ENCODE measurements at regions not wholly inside any gene's neighbourhood (a gene's known extent, or its start where the extent isn't known, plus 50 kb on each side); places are given as distances from the start of the nearest gene placed in this dataset.

DNA sequence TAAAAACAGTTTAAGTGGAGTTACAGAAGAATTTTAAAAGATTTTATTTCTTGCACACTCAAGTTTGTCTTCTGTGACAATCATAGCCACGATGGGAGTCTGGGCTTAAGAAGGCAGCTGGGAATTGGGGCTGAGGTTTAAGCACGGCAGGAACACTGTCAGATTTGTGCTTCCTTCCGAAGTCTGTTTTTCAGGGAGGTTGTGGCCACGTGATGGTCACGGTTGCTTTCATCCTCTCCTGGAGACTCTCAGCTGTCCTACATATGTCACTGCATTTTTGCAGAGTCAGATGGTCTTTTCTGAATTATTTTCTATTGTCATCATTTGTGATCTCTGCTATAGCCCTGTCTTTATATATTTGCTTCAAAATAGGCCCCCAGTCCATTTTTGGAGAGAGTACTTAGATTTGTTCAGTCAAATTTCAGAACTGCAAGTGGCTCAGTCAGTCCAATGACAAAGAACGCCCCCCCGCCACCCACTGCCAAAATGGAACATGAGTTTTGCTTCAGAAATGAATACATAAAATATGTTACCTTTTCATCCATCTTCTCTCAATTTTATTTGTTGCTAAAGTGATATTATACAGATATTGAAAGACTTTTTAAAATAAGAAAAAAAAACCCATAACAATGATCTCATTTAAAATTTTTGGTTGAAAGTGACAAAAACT is 111.8 kb upstream of the ZFP64 start (continued):
- TF ChIP-seq, protein P1, sequence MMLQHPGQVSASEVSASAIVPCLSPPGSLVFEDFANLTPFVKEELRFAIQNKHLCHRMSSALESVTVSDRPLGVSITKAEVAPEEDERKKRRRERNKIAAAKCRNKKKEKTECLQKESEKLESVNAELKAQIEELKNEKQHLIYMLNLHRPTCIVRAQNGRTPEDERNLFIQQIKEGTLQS (CRISPR knock-in tag; conservative IDR thresholded peaks at IDR 0.05): no peak
- TF ChIP-seq PRRX2 (CRISPR knock-in tag; IDR thresholded peaks at IDR 0.05) (no peak), NR3C1 (CRISPR knock-in tag; conservative IDR thresholded peaks at IDR 0.05; ENCODE audit: low read depth) (no peak), NFYB (CRISPR knock-in tag; conservative IDR thresholded peaks at IDR 0.05; ENCODE audit: low read depth) (no peak), TP53 (CRISPR knock-in tag; IDR thresholded peaks at IDR 0.05) (no peak), KAT7 (CRISPR knock-in tag; IDR thresholded peaks at IDR 0.05; ENCODE audit: borderline replicate concordance) (no peak), NFE2L1 (CRISPR knock-in tag; IDR thresholded peaks at IDR 0.05) (no peak), GABPB1 (CRISPR knock-in tag; IDR thresholded peaks at IDR 0.05) (no peak), ZNF671 (CRISPR knock-in tag; IDR thresholded peaks at IDR 0.05) (no peak)
- TF ChIP-seq, protein P2, sequence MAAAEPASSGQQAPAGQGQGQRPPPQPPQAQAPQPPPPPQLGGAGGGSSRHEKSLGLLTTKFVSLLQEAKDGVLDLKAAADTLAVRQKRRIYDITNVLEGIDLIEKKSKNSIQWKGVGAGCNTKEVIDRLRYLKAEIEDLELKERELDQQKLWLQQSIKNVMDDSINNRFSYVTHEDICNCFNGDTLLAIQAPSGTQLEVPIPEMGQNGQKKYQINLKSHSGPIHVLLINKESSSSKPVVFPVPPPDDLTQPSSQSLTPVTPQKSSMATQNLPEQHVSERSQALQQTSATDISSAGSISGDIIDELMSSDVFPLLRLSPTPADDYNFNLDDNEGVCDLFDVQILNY (CRISPR knock-in tag; IDR thresholded peaks at IDR 0.05): no peak
- TF ChIP-seq, protein P3, sequence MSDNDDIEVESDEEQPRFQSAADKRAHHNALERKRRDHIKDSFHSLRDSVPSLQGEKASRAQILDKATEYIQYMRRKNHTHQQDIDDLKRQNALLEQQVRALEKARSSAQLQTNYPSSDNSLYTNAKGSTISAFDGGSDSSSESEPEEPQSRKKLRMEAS (CRISPR knock-in tag; IDR thresholded peaks at IDR 0.05): no peak
- TF ChIP-seq, protein P4, sequence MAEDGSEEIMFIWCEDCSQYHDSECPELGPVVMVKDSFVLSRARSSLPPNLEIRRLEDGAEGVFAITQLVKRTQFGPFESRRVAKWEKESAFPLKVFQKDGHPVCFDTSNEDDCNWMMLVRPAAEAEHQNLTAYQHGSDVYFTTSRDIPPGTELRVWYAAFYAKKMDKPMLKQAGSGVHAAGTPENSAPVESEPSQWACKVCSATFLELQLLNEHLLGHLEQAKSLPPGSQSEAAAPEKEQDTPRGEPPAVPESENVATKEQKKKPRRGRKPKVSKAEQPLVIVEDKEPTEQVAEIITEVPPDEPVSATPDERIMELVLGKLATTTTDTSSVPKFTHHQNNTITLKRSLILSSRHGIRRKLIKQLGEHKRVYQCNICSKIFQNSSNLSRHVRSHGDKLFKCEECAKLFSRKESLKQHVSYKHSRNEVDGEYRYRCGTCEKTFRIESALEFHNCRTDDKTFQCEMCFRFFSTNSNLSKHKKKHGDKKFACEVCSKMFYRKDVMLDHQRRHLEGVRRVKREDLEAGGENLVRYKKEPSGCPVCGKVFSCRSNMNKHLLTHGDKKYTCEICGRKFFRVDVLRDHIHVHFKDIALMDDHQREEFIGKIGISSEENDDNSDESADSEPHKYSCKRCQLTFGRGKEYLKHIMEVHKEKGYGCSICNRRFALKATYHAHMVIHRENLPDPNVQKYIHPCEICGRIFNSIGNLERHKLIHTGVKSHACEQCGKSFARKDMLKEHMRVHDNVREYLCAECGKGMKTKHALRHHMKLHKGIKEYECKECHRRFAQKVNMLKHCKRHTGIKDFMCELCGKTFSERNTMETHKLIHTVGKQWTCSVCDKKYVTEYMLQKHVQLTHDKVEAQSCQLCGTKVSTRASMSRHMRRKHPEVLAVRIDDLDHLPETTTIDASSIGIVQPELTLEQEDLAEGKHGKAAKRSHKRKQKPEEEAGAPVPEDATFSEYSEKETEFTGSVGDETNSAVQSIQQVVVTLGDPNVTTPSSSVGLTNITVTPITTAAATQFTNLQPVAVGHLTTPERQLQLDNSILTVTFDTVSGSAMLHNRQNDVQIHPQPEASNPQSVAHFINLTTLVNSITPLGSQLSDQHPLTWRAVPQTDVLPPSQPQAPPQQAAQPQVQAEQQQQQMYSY (CRISPR knock-in tag; IDR thresholded peaks at IDR 0.05): no peak
- TF ChIP-seq, protein P5, sequence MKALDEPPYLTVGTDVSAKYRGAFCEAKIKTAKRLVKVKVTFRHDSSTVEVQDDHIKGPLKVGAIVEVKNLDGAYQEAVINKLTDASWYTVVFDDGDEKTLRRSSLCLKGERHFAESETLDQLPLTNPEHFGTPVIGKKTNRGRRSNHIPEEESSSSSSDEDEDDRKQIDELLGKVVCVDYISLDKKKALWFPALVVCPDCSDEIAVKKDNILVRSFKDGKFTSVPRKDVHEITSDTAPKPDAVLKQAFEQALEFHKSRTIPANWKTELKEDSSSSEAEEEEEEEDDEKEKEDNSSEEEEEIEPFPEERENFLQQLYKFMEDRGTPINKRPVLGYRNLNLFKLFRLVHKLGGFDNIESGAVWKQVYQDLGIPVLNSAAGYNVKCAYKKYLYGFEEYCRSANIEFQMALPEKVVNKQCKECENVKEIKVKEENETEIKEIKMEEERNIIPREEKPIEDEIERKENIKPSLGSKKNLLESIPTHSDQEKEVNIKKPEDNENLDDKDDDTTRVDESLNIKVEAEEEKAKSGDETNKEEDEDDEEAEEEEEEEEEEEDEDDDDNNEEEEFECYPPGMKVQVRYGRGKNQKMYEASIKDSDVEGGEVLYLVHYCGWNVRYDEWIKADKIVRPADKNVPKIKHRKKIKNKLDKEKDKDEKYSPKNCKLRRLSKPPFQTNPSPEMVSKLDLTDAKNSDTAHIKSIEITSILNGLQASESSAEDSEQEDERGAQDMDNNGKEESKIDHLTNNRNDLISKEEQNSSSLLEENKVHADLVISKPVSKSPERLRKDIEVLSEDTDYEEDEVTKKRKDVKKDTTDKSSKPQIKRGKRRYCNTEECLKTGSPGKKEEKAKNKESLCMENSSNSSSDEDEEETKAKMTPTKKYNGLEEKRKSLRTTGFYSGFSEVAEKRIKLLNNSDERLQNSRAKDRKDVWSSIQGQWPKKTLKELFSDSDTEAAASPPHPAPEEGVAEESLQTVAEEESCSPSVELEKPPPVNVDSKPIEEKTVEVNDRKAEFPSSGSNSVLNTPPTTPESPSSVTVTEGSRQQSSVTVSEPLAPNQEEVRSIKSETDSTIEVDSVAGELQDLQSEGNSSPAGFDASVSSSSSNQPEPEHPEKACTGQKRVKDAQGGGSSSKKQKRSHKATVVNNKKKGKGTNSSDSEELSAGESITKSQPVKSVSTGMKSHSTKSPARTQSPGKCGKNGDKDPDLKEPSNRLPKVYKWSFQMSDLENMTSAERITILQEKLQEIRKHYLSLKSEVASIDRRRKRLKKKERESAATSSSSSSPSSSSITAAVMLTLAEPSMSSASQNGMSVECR (CRISPR knock-in tag; IDR thresholded peaks at IDR 0.05; ENCODE audit: borderline replicate concordance): no peak

DNA sequence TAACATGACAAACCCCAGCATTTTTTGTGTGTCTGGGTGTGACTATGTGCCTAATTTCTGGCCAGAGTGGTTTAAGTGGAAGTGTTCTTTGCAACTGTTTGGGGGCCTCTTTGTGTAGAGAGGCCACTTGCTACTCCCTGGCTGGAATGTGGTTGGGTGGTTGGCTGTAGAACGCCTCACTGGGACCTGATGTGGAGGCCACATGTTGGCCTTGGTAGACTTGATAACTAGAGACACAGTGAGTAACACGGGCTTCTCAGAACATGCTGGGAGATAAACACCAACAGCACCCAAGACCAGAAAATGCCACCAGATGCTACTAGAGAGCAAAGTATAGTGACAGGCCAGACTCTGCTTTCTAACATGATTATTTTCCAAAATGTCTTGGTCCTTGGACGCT is 111.2 kb upstream of the ZFP64 start:
- Mint-ChIP-seq H3K27me3 (ENCODE audit: low read depth) (peaks cover 3% of the 10 kb centered on the region; the same call in 1 of the 2 replicates), H3K36me3 (no peaks in the 10 kb centered on the region), H3K9me3 (no peaks in the 10 kb centered on the region), H3K4me3 (no peak overlapping the region), H3K27ac (no peak overlapping the region), H3K4me1 (peaks cover 2% of the 10 kb centered on the region)
- POLR2A ChIA-PET: no interaction called here
- ATAC-seq: no peak
- no peak for DNase-seq (ENCODE audit: low spot score)
- TF ChIP-seq, protein P6, sequence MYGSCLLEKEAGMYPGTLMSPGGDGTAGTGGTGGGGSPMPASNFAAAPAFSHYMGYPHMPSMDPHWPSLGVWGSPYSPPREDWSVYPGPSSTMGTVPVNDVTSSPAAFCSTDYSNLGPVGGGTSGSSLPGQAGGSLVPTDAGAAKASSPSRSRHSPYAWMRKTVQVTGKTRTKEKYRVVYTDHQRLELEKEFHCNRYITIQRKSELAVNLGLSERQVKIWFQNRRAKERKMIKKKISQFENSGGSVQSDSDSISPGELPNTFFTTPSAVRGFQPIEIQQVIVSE (CRISPR knock-in tag; IDR thresholded peaks at IDR 0.05; ENCODE audit: borderline replicate concordance): no peak
- TF ChIP-seq, protein P7, sequence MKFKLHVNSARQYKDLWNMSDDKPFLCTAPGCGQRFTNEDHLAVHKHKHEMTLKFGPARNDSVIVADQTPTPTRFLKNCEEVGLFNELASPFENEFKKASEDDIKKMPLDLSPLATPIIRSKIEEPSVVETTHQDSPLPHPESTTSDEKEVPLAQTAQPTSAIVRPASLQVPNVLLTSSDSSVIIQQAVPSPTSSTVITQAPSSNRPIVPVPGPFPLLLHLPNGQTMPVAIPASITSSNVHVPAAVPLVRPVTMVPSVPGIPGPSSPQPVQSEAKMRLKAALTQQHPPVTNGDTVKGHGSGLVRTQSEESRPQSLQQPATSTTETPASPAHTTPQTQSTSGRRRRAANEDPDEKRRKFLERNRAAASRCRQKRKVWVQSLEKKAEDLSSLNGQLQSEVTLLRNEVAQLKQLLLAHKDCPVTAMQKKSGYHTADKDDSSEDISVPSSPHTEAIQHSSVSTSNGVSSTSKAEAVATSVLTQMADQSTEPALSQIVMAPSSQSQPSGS (CRISPR knock-in tag; IDR thresholded peaks at IDR 0.05; ENCODE audit: borderline replicate concordance, low read depth): no peak
- TF ChIP-seq, protein P8, sequence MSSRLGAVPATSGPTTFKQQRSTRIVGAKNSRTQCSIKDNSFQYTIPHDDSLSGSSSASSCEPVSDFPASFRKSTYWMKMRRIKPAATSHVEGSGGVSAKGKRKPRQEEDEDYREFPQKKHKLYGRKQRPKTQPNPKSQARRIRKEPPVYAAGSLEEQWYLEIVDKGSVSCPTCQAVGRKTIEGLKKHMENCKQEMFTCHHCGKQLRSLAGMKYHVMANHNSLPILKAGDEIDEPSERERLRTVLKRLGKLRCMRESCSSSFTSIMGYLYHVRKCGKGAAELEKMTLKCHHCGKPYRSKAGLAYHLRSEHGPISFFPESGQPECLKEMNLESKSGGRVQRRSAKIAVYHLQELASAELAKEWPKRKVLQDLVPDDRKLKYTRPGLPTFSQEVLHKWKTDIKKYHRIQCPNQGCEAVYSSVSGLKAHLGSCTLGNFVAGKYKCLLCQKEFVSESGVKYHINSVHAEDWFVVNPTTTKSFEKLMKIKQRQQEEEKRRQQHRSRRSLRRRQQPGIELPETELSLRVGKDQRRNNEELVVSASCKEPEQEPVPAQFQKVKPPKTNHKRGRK (CRISPR knock-in tag; IDR thresholded peaks at IDR 0.05; ENCODE audit: borderline replicate concordance): no peak
- no peak for TF ChIP-seq FOXJ3 (CRISPR knock-in tag; IDR thresholded peaks at IDR 0.05; ENCODE audit: borderline replicate concordance)
- no peak for TF ChIP-seq TCF7 (CRISPR knock-in tag; IDR thresholded peaks at IDR 0.05; ENCODE audit: low read depth)
- TF ChIP-seq CBFB (CRISPR knock-in tag; IDR thresholded peaks at IDR 0.05; ENCODE audit: low read depth): no peak
- TF ChIP-seq, protein P9, sequence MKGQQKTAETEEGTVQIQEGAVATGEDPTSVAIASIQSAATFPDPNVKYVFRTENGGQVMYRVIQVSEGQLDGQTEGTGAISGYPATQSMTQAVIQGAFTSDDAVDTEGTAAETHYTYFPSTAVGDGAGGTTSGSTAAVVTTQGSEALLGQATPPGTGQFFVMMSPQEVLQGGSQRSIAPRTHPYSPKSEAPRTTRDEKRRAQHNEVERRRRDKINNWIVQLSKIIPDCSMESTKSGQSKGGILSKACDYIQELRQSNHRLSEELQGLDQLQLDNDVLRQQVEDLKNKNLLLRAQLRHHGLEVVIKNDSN (CRISPR knock-in tag; IDR thresholded peaks at IDR 0.05): no peak
- CTCF ChIA-PET: interaction anchor here (1.2 kb wide), 1 partner anchor 9 kb away, joined by 3 read pairs; no protein-coding TSS in a partner anchor

All from WTC11 (cell line).